GM21360 (cell line): ENCODE measurements at regions not wholly inside any gene's neighbourhood (a gene's known extent, or its start where the extent isn't known, plus 50 kb on each side); places are given as distances from the start of the nearest gene placed in this dataset.
"Not testable (repeated sequence)": the region's sequence is repeated elsewhere in the genome, so short reads cannot be mapped to it uniquely, and the experiment has no call there.

Source experiments
- ATAC-seq: cut with Tn5 transposase; IDR thresholded peaks from one replicate; pipeline ENCODE4 v1.9.1; 2021; ENCODE audit warnings: mild to moderate bottlenecking, moderate library complexity; ENCODE audit not compliant: unreplicated experiment

GRCh38 chr14:45727133-45727532 is 474.1 kb upstream of the MIS18BP1 start:
- ATAC-seq, result no peak

- no peak for ATAC-seq
Observed at GRCh38 chr14:45721472-45721871, 468.5 kb upstream of the MIS18BP1 start.

GRCh38 chr14:45716572-45716971 is 463.6 kb upstream of the MIS18BP1 start:
- no peak for ATAC-seq

- ATAC-seq, result no peak
Observed at GRCh38 chr14:45715946-45716345, 462.9 kb upstream of the MIS18BP1 start.

GRCh38 chr14:45709541-45709940 is 456.5 kb upstream of the MIS18BP1 start:
- ATAC-seq, result no peak

GRCh38 chr14:45705940-45706534 is 453.0 kb upstream of the MIS18BP1 start:
- ATAC-seq, result no peak

- no peak for ATAC-seq
Observed at GRCh38 chr14:45699471-45699870, 446.5 kb upstream of the MIS18BP1 start.

- no peak for ATAC-seq
Observed at GRCh38 chr14:45698462-45699134, 445.6 kb upstream of the MIS18BP1 start.

GRCh38 chr14:45686771-45687170 is 433.8 kb upstream of the MIS18BP1 start:
- ATAC-seq, result no peak

- ATAC-seq, result no peak
Observed at GRCh38 chr14:45680531-45680930, 427.5 kb upstream of the MIS18BP1 start.

- ATAC-seq, result no peak
Observed at GRCh38 chr14:45679853-45680252, 426.9 kb upstream of the MIS18BP1 start.

- no peak for ATAC-seq
Observed at GRCh38 chr14:45678163-45678562, 425.2 kb upstream of the MIS18BP1 start.

GRCh38 chr14:45673420-45673819 is 420.4 kb upstream of the MIS18BP1 start:
- ATAC-seq, result no peak

- ATAC-seq, result no peak
Observed at GRCh38 chr14:45664668-45665356, 411.8 kb upstream of the MIS18BP1 start.

- ATAC-seq, result no peak
Observed at GRCh38 chr14:45658917-45659299, 405.9 kb upstream of the MIS18BP1 start.

- no peak for ATAC-seq
Observed at GRCh38 chr14:45658226-45658916, 405.4 kb upstream of the MIS18BP1 start.

GRCh38 chr14:45651890-45652289 is 398.9 kb upstream of the MIS18BP1 start:
- no peak for ATAC-seq

GRCh38 chr14:45650754-45651153 is 397.8 kb upstream of the MIS18BP1 start:
- no peak for ATAC-seq

GRCh38 chr14:45649051-45649450 is 396.0 kb upstream of the MIS18BP1 start:
- no peak for ATAC-seq

GRCh38 chr14:45641541-45641940 is 388.5 kb upstream of the MIS18BP1 start:
- ATAC-seq, result no peak

- not testable (repeated sequence) for ATAC-seq
Observed at GRCh38 chr14:45634651-45635441, 381.8 kb upstream of the MIS18BP1 start.
